ENCODE measurements at regions not wholly inside any gene's neighbourhood (a gene's known extent, or its start where the extent isn't known, plus 50 kb on each side); places are given as distances from the start of the nearest gene placed in this dataset.

GRCh38 chr4:123455360-123455759, 58.8 kb downstream of the SPRY1 start:
- DNase-seq (ENCODE audit: low spot score) = no peak

- no peak for DNase-seq (ENCODE audit: low spot score)
Measured at GRCh38 chr4:123462007-123462406, 65.4 kb downstream of the SPRY1 start.

GRCh38 chr4:123463869-123464268, 67.3 kb downstream of the SPRY1 start:
- DNase-seq (ENCODE audit: low spot score) = no peak

GRCh38 chr4:123465416-123465815, 68.8 kb downstream of the SPRY1 start:
- no peak for DNase-seq (ENCODE audit: low spot score)

- no peak for DNase-seq (ENCODE audit: low spot score)
Measured at GRCh38 chr4:123466080-123466785, 69.6 kb downstream of the SPRY1 start.

- no peak for DNase-seq (ENCODE audit: low spot score)
Measured at GRCh38 chr4:123468479-123469031, 72.0 kb downstream of the SPRY1 start.

- no peak for DNase-seq (ENCODE audit: low spot score)
Measured at GRCh38 chr4:123469245-123469644, 72.7 kb downstream of the SPRY1 start.

- no peak for DNase-seq (ENCODE audit: low spot score)
Measured at GRCh38 chr4:123469696-123470095, 73.1 kb downstream of the SPRY1 start.

GRCh38 chr4:123470640-123471039, 74.0 kb downstream of the SPRY1 start:
- DNase-seq (ENCODE audit: low spot score) = no peak

DNA sequence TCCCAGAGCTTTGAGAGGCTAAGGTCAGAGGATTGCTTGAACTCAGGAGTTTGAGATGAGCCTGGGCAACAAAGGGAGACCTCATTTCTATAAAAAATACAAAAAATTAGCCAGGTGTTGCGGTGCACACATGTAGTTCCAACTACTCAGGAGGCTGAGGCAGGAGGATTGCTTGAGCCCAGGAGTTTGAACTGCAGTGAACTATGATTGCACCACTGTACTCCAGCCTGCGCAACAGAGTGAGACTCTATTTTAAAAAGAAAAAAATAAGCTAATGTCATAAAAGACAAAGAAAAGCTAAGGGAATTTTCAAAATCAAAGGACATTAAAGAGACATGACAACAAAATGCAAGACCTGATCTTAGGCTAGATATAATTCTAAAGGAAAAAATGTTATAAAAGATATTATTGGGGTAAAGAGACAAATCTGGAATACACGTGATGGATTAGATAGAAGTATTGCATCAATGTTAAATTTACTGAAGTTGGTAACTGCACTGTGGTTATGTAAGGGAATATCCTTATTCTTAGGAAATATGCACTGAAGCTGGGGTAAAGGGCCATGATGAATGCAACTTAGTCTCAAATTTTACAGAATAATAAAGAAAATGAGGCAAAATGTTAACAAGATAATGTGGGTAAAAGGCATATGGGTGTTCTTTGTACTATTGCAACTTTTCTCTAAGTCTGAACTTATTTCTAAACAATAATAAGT, 75.2 kb downstream of the SPRY1 start:
- no peak for DNase-seq (ENCODE audit: low spot score)

- DNase-seq (ENCODE audit: low spot score) = no peak
Measured at GRCh38 chr4:123474817-123475216, 78.2 kb downstream of the SPRY1 start.

DNA sequence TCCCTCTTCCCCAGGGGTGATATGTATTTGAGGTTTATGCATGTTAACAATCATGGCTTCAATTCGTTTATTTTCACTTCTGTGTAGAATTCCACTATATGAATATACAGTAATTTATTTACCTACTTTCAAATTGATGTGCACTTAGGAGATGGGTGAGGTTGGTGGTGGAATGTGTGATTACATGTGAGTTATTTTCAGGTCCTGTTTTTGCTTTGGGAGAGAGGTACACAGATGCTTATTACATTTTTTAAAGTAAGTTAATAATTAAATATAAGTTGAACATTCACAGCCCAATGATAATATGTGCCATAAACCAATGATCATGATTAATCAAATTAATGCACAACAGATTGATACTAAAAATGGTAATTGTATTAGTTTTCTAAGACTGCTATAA, 79.5 kb downstream of the SPRY1 start:
- DNase-seq (ENCODE audit: low spot score) = no peak

DNA sequence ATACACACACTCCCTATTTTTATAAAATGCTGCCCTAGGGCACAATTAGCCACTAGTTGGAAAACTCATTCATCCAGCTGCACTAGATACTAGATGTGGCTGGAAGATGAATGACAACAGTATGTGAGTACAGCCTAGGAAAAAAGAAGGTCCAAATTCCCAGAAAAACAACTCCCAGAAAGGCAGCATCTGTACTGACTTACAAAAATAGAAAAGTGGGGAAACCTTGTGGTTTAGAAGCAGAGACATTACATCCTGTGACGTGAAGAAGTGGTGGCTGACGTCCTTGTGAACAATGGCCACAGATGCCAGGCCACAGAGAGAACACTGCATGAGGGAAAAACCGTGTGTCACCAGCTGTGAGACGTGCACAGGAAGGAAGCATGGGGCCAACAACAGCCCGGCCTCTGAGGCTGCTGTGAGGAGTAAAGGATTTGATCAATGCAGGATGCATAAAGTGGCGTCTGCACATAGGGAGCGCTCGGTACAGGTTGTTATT, 81.2 kb downstream of the SPRY1 start:
- DNase-seq (ENCODE audit: low spot score) = no peak

GRCh38 chr4:123478859-123479345, 82.3 kb downstream of the SPRY1 start:
- DNase-seq (ENCODE audit: low spot score) = no peak

DNA sequence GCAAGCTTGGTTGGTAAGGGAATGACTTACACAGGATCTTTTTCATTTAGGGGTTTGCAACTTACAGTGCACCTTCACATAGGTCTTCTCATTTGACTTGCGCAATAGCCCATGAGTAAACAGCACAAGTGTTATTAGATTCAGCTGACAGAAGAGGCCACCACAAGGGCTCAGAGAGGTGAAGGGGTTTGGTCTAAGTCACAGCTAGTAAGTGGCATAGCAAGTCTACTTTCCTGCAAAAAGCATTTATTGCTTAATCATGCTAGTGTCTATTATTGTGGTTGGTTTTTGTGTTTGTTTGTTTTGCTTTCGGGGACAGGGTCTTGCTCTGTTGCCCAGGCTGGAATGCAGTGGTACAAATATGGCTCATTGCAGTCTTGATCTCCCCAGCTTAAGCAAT, 83.3 kb downstream of the SPRY1 start:
- DNase-seq (ENCODE audit: low spot score) = no peak

DNA sequence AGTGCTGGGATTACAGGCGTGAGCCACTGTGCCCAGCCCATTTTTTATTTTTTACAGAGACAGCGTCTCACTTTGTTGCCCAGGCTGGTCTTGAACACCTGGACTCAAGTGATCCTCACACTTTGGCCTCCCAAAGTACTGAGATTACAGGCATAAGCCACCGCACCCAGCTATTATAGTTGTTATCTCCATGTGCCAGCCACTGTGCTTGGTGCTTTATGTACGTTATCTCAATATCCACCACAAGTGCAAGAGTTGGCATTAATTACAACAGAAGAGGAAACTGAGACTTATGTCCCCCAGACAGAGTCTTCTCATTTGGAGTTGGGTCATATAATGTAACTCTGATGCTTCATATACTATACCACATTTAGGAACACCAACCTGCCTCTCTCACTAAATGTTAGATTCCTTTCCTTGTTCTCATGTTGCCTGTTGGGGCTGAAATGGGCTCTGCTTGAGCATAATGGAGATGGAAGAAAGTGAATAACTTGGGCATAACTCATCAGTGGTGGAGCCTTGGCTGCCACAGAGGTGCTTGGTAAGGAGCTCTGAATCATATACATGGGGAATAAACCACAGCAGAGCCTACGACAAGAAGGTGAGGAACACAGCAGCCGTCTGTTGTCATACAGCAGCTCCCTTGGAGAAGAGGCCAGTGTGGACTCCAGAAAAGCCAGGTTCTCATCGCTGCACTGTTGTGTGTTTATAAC, 84.3 kb downstream of the SPRY1 start:
- DNase-seq (ENCODE audit: low spot score) = no peak

DNA sequence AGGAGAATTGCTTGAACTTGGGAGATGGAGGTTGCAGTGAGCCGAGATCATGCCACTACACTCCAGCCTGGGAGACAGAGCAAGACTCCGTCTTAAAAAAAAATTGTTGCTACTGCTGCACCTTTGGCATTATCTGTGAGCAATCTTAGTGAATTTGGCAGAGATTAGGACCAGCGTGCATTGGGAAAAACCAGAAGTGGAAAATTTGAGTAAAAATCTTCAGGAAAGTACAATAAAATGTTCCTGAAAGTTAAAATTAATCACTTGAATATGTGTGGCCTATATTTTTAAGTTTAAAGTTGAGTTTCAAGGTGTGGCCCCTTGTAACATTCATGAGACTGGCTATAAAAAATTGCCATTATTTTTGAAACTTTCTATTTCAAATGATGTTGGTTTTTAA, 85.1 kb downstream of the SPRY1 start:
- DNase-seq (ENCODE audit: low spot score) = no peak

GRCh38 chr4:123484291-123484926, 87.8 kb downstream of the SPRY1 start:
- DNase-seq (ENCODE audit: low spot score) = no peak

DNA sequence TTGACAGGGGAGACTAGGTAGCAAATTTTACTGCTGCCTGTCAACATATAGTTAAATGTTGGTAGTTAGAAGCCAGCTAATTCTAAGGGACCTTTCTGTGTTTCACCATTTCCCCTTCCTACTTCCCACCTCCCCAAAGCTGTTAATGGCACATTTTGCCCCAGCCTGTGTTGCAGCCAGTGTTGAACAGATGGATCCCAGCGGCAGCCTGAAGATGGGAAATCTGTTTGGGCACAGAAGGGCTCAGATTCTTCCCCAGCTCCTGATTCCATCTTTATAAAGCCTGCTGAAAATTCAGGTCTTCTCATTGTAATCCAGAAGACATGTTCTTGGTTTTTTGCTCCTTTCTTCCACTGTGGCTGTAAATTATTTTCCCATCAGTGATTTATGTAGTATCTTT, 89.0 kb downstream of the SPRY1 start:
- DNase-seq (ENCODE audit: low spot score) = no peak

DNA sequence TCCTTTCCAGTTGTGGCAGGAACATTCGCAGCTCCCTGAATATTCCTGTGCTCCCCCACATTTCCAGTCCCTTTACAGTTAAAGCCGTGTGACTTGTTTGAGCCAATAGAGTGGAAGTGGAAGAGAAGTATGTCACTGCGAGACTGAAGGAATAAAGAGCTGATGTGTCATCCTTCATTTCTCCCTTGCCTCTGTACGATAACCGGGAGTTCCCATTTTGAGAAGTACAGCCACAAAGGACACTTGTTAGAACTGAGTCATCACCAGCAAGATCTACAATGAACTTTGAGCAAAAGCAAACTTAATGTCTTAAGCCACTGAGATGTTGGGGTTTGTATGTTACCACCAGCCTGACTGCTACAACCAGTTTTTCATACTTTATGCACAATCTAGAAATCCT, 92.3 kb downstream of the SPRY1 start:
- DNase-seq (ENCODE audit: low spot score) = no peak

DNA sequence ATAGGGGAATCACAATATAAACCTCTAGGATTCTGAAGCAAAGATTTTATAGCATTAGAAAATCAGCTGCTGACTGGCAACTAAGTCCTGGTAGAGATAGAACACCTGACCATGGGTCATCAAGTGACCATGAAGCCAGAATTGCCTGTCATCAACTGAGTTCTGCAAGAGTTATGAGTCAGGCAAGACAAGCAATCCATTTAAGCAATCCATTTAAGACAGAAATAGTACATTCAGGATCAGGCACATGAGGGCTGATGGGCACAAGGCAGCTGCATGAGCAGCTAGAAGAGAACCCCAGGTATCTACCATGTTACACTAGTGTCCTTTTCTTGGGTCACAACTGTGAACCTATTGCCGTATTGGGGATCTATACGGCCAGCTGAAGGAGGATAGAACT, 98.9 kb downstream of the SPRY1 start:
- no peak for DNase-seq (ENCODE audit: low spot score)

DNA sequence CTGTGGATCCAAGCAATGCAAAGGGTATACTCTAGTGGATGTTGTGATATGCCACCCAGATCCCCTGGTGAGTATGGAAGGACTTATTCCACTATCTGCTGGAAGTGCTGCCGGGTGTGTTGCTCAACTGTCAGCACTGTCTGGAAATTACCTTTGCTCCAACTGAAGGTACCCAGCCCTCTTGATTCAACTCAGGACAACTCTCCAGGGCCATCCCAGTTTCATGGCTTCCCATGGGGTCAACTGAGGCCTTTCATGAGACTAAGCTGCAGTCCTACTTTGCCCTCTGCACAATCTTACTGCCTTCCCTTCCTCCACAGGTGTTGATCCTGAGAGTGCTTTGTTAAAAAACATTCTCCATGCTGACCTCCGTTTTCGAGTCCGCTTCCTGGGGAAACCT, 99.8 kb downstream of the SPRY1 start:
- no peak for DNase-seq (ENCODE audit: low spot score)

Data from Ammon's horn (tissue), 1 donor.